Left colon (tissue), 2 donors: ENCODE measurements at regions not wholly inside any gene's neighbourhood (a gene's known extent, or its start where the extent isn't known, plus 50 kb on each side); places are given as distances from the start of the nearest gene placed in this dataset.
"Not testable (repeated sequence)": the region's sequence is repeated elsewhere in the genome, so short reads cannot be mapped to it uniquely, and the experiment has no call there.

Experiments
- ATAC-seq: fragments of 200-7000 bp; cut with Tn5 transposase; one replicate; pipeline ENCODE4 v1.9.1; 2020; ENCODE audit warnings: mild to moderate bottlenecking, moderate library complexity
- DNase-seq, 2 donors: peaks; one replicate each; pipeline ENCODE4 v3.0.0-alpha.2; 2020
- intact Hi-C, 2 donors: fragments of 100-400 bp; cut with DNase I in 1 of 2; cut with micrococcal nuclease in 1 of 2; formaldehyde crosslinking; loops; one replicate each; pipeline versions ENCODE4 v1.11.2 to v1.14.0; 2022; cut with DNase I, micrococcal nuclease
- donor health status: DM: no; HTN: no; CAD: no.
- donor health status: DM: yes; HTN: yes; CAD: no.

DNA sequence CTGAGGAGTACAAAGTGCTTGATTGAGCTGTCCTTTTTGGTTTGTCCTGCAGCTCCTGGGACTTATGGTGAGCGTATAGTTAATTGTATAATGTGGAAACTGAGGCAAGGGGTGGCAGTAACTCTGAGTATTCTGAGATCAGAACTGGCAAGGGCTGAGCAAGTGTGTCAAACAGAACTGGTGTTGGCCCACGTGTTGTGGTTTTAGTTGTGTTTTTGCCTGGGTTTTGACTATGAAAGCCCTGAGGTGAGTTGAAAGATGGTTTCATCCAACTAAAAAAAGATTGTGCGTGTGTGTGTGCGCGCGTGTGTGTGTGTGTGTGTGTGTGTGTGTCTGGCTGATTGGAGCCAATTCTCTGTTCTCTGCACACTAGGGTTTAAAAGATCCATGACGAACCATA, 154.1 kb downstream of the EDEM1 start:
- no peak for DNase-seq
- intact Hi-C loops = no loop called here
- ATAC-seq = no peak

GRCh38 chr3:5343459-5343858, 156.0 kb downstream of the EDEM1 start:
- intact Hi-C loops = no loop called here
- no peak for DNase-seq
- ATAC-seq = no peak

DNA sequence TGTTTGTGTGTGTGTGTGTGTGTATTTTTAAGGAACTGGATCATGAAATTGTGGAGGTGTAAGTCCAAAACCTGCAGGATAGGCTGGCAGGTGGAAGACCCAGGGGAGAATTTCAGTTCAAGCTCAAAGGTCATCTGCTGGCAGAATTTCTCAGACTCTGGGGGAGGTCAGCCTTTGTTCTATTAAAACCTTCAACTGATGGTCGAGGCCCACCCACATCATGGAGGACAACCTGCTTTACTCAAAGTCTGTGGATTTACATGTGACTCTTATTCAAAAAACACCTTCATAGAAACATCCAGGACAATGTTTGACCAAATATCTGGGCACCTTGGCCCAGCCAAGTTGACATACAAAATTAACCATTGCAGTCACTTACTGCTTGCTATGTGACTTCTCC, 157.2 kb downstream of the EDEM1 start:
- no peak for ATAC-seq
- intact Hi-C loops = no loop called here
- no peak for DNase-seq

DNA sequence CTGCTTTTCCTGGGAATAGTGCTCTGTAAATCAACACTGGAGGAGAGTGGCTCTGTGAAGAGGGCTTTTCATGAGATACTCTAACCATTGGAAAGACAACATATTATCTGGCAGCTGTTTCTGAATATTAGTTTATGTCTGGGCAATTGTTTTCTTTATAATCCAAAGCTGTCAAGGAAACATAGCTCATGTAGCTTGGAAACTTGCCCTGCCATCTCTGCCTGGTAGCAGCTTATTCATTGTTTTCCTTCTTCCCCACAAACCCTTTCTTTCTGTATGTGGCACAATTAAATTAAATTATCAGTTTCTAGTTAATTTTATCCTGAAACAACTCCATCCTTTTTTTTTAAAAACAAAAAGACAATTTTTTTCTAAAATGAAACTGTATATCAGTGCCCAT, 160.0 kb downstream of the EDEM1 start:
- no peak for ATAC-seq
- intact Hi-C loops = no loop called here
- DNase-seq = no peak

DNA sequence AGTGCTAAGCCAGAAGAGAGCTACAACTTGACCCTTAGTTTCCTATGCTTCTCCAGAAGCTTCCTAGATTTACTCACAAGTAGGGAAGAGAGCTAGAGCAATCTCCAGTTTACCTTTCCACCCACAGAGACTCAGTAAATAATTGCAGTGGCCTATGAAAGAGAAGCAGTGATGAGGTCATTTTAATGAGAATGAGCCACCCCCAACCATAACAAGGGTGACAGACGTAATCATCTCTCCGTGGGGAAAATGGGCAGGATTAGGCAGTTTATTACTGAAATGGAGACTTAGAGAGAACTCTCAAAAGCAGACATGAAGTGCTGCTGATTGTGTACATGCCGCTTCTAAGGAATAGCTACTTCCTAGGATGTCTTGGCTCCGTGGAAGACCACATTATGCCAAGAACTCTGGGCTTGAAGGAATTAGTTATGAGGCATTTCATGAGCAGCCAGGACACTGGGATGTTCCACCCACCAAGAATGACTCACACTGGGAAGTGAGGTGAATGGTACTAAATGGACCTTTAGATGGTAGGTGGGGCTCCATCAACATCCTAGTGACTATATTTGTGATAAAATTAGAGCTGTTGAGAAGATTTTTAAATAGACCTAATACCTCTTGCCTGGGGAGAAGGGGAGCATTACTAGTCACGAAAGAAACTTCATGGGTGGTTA, 160.9 kb downstream of the EDEM1 start:
- no peak for DNase-seq
- intact Hi-C loops = no loop called here
- ATAC-seq = peak; percentile 37

- ATAC-seq = peak; percentile 33
- intact Hi-C loops = no loop called here
- no peak for DNase-seq
Observed at GRCh38 chr3:5349343-5349742, 161.8 kb downstream of the EDEM1 start.

DNA sequence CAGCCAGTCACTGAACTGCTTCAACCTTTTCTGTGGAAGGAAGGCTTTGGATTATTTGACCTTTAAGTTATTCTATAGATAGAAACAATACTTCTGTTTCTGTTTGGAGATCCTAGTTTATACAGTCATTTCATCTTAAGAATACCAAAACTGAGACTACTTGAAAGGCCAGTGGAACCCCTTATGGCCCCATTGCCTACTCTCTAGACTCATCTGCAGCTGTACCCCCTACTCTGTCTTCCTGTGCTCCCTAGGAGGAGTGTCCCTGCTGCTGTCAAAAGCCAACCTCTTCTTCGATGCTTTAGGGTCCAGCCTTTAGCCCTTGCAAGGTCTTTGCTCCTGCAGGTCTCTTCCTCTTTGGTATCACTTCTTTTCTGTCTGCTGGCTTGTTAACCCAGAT, 169.6 kb downstream of the EDEM1 start:
- DNase-seq = no peak
- intact Hi-C loops = no loop called here
- ATAC-seq = no peak

GRCh38 chr3:5358911-5359310, 171.4 kb downstream of the EDEM1 start:
- no peak for DNase-seq
- ATAC-seq = no peak
- intact Hi-C loops = no loop called here

DNA sequence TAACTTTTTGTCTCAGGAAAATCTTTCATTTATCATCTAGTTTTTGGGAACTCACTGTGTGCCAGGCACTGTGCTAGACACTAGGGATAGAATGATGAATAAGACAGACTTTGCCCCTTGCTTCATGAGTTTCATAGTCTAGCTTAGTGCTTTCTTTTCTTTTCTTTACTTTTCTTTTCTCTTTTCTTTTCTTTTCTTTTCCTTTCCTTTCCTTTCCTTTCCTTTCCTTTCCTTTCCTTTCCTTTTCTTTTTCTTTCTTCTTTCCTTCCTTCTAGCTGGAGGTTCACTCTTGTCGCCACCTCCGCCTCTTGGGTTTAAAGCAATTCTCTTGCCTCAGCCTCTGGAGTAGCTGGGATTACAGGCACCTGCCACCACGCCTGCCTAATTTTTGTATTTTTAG, 172.9 kb downstream of the EDEM1 start:
- no peak for DNase-seq
- no peak for ATAC-seq
- intact Hi-C loops = no loop called here

- intact Hi-C loops = no loop called here
- no peak for ATAC-seq
- no peak for DNase-seq
Observed at GRCh38 chr3:5366746-5367145, 179.2 kb downstream of the EDEM1 start.

- ATAC-seq, intact Hi-C loops, DNase-seq: not testable (repeated sequence)
Observed at GRCh38 chr3:5371555-5371954, 184.0 kb downstream of the EDEM1 start.

DNA sequence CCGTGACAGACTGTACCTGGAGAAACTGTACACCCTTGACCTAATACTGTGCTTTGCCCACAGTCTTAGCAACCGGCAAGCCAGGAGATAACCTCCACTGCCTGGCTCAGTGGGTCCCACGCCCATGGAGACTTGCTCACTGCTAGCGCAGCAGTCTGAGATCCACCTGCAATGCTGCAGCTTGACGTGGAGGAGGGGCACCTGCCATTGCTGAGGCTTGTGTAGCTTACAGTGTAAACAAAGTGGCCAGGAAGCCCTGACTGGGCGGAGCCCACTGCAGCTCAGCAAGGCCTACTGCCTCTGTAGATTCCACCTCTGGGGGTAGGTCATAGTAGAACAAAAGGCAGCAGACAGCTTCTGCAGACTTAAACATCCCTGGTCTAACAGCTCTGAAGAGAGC, 189.3 kb downstream of the EDEM1 start:
- DNase-seq (peak; percentile 52 to 68), ATAC-seq (peak; percentile 95)
- intact Hi-C loops = no loop called here

GRCh38 chr3:5379266-5379665, 191.8 kb downstream of the EDEM1 start:
- intact Hi-C loops, DNase-seq, ATAC-seq: not testable (repeated sequence)

DNA sequence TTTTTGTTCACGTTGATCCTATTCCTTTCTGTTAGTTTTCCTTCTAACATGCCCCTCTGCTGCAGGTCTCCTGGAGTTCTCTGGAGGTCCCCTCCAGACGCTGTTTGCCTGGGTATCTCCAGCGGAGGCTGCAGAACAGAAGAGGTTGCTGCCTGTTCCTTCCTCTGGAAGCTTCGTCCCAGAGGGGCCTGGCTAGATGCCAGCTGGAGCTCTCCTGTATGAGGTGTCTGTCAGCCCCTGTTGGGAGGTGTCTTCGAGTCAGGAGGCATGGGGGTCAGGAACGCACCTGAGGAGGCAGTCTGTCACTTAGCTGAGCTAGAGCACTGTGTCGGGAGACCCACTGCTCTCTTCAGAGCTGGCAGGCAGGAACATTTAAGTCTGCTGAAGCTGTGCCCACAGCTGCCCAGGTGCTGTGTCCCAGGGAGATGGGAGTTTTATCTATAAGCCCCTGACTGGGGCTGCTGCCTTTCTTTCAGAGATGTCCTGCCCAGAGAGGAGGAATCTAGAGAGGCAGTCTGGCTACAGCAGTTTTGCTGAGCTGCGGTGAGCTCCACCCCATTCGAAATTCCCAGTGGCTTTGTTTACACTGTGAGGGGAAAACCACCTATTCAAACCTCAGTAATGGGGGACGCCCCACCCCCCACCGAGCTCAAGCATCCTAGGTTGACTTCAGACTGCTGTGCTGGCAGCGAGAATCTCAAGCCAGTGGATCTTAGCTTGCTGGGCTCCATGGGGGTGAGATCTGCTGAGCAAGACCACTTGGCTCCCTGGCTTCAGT, 196.2 kb downstream of the EDEM1 start:
- intact Hi-C loops, ATAC-seq, DNase-seq: not testable (repeated sequence)

DNA sequence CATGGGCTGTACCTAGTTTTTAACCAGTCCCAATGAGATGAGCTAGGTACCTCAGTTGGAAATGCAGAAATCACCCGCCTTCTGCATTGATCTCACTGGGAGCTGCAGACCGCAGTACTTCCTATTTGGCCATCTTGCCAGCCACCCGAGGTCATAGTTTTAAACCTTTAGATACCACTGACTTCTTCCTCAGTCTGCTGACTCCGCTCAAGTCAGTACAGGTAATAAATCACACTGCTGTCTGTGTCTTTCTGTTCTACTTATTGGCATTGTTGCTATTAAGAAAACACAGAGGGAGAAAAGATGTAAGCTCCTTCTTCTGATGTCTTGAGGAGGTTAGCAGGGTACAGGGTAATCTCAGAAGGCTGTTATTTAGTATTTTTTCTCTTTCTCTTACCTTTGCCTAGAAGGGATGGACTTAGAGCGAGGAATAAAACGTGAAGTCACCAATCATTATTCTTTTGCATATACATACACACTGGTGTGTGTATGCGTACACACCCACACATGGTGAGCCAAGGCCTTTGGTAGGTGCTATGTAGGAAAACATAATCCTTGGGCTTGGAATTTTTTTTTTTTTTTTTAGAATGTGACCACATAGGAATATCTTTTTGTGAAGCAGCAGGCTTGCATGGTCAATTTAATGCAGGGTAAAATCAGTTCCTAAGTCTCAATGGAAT, 197.2 kb downstream of the EDEM1 start:
- intact Hi-C loops = no loop called here
- ATAC-seq (no peak), DNase-seq (no peak)

- intact Hi-C loops = no loop called here
- DNase-seq (no peak), ATAC-seq (no peak)
Observed at GRCh38 chr3:5388091-5388490, 200.6 kb downstream of the EDEM1 start.

DNA sequence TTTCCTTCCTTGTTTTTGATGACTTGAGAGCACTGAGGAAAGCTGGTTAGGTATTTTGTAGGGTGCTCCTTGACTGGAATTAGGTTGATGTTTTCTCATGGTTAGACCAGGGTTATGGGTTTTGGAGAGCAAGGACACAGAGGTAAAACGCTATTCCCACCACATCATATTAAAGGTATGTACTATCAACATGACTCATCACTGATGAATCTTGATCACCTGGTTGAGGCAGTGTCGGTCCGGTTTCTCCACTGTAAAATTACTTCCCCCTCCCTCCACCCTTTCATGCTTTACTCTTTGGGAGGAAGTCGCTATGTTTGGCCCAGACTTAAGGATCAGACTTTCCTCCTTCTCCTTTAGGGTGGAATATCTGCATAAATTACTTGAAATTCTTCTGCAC, 201.6 kb downstream of the EDEM1 start:
- intact Hi-C loops = no loop called here
- ATAC-seq (peak; percentile 40), DNase-seq (no peak)

- intact Hi-C loops = no loop called here
- DNase-seq = no peak
- no peak for ATAC-seq
Observed at GRCh38 chr3:5390221-5390620, 202.7 kb downstream of the EDEM1 start.

GRCh38 chr3:5390936-5391625, 203.6 kb downstream of the EDEM1 start:
- ATAC-seq (no peak), DNase-seq (no peak)
- intact Hi-C loops = no loop called here

GRCh38 chr3:5401002-5401401, 213.5 kb downstream of the EDEM1 start:
- intact Hi-C loops = no loop called here
- DNase-seq = no peak
- ATAC-seq = no peak
